ENCODE measurements at regions not wholly inside any gene's neighbourhood (a gene's known extent, or its start where the extent isn't known, plus 50 kb on each side); places are given as distances from the start of the nearest gene placed in this dataset.

DNA sequence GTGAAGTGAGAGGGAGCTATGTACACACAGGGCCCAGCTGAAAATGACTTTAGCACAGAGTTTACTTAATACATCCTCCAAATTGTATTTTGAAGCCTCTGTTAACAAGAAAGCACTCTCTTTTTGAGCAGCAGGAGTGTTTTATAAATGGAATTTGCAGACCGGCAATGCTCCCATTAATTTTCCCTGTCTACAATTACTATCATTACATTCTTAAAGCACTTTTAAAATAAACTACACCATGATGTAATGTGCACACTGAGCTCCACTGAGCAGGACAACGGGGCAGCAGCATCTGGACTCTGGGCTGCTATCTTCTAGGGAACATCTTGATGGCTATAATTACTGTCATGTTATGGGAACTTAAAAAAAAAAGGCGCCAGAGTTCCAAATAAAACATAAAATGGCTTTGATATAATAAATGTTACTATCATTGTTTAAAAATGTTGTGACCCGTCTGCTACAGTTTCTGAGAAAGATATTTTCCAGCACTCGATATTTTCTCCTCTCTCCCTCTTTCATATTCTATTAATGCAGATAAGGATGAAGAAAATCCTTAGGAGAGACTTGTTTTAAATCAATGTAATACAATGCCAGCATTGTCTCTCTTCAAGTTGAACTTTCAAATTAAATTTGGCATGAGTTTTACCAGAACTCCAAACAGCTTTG, 150.9 kb downstream of the HLX start:
- Histone ChIP-seq H3K27me3 (ENCODE audit: low read depth) (no peaks in the 10 kb centered on the region), H3K9me3 (no peaks in the 10 kb centered on the region), H3K36me3 (no peaks in the 10 kb centered on the region), H3K4me1 (peaks cover 8% of the 10 kb centered on the region), H3K27ac (no peak overlapping the region), H3K4me3 (no peak overlapping the region)
- DNase-seq, result no peak
- no peak for ATAC-seq
- intact Hi-C loops (cut with DNase I), result no loop called here
- TF ChIP-seq, protein P1, sequence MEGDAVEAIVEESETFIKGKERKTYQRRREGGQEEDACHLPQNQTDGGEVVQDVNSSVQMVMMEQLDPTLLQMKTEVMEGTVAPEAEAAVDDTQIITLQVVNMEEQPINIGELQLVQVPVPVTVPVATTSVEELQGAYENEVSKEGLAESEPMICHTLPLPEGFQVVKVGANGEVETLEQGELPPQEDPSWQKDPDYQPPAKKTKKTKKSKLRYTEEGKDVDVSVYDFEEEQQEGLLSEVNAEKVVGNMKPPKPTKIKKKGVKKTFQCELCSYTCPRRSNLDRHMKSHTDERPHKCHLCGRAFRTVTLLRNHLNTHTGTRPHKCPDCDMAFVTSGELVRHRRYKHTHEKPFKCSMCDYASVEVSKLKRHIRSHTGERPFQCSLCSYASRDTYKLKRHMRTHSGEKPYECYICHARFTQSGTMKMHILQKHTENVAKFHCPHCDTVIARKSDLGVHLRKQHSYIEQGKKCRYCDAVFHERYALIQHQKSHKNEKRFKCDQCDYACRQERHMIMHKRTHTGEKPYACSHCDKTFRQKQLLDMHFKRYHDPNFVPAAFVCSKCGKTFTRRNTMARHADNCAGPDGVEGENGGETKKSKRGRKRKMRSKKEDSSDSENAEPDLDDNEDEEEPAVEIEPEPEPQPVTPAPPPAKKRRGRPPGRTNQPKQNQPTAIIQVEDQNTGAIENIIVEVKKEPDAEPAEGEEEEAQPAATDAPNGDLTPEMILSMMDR (IDR thresholded peaks at IDR 0.05), result no peak

GRCh38 chr1:221030990-221031389, 151.7 kb downstream of the HLX start:
- TF ChIP-seq, protein P1 (IDR thresholded peaks at IDR 0.05), result no peak
- no peaks in the 10 kb centered on the region for H3K36me3 ChIP-seq
- H3K4me1 ChIP-seq, result peaks cover 8% of the 10 kb centered on the region
- ATAC-seq, result no peak
- no peak overlapping the region for H3K4me3 ChIP-seq
- intact Hi-C loops (cut with DNase I), result no loop called here
- DNase-seq, result no peak
- no peak overlapping the region for H3K27ac ChIP-seq
- no peaks in the 10 kb centered on the region for H3K27me3 ChIP-seq (ENCODE audit: low read depth)
- no peaks in the 10 kb centered on the region for H3K9me3 ChIP-seq

DNA sequence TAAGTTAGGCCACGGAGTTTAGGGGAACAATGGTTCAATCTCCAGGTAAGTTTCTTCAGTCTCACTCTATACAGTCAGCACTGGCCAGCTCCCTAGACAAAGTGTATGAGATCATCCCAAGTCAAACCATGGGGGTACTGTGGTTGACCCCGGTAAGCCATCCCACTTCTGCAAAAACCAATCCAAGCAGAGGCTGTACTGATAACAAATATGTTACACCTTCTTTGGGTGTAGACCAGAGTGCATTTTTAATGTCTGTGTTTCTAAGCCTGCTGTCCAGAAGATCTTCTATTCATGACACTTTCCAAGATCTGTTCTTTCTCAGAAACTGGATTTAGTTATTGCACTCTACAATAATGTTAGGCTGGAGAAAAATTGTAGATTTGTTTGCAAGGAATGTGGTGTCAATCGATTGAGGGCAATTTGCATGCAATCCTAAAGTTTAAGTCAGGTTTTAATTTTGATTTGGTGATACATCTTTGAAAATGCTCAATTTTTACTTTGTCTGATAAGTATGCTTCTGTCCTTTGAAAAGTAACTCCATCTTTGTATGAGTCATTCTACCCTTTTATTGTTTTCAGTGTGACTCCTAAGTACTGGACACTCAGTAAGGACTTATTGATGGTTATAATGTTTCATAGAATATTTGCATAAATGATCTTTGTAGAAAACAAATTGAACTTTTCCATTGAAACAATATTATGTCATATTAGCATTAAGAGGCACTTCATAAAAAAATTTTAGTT, 152.4 kb downstream of the HLX start:
- DNase-seq (no peak), ATAC-seq (no peak)
- no peaks in the 10 kb centered on the region for H3K27me3 ChIP-seq (ENCODE audit: low read depth)
- no peaks in the 10 kb centered on the region for H3K36me3 ChIP-seq
- no peaks in the 10 kb centered on the region for H3K9me3 ChIP-seq
- TF ChIP-seq, protein P1 (IDR thresholded peaks at IDR 0.05), result no peak
- H3K4me3 ChIP-seq, result no peak overlapping the region
- peaks cover 8% of the 10 kb centered on the region for H3K4me1 ChIP-seq
- H3K27ac ChIP-seq, result no peak overlapping the region
- intact Hi-C loops (cut with DNase I), result no loop called here

- no peak overlapping the region for H3K4me3 ChIP-seq
- no peaks in the 10 kb centered on the region for H3K9me3 ChIP-seq
- peaks cover 8% of the 10 kb centered on the region for H3K4me1 ChIP-seq
- intact Hi-C loops (cut with DNase I), result no loop called here
- DNase-seq, result no peak
- TF ChIP-seq, protein P1 (IDR thresholded peaks at IDR 0.05), result no peak
- no peaks in the 10 kb centered on the region for H3K27me3 ChIP-seq (ENCODE audit: low read depth)
- H3K27ac ChIP-seq, result no peak overlapping the region
- H3K36me3 ChIP-seq, result no peaks in the 10 kb centered on the region
- no peak for ATAC-seq
These were observed 153.0 kb downstream of the HLX start for GRCh38 chr1:221032204-221032585.

- no peaks in the 10 kb centered on the region for H3K9me3 ChIP-seq
- no peaks in the 10 kb centered on the region for H3K27me3 ChIP-seq (ENCODE audit: low read depth)
- H3K4me1 ChIP-seq, result peaks cover 8% of the 10 kb centered on the region
- no peak for DNase-seq
- intact Hi-C loops (cut with DNase I), result no loop called here
- ATAC-seq, result no peak
- no peaks in the 10 kb centered on the region for H3K36me3 ChIP-seq
- TF ChIP-seq, protein P1 (IDR thresholded peaks at IDR 0.05), result no peak
- H3K27ac ChIP-seq, result no peak overlapping the region
- no peak overlapping the region for H3K4me3 ChIP-seq
These were observed 153.5 kb downstream of the HLX start for GRCh38 chr1:221032637-221033280.
